H9 (cell line): ENCODE measurements at regions not wholly inside any gene's neighbourhood (a gene's known extent, or its start where the extent isn't known, plus 50 kb on each side); places are given as distances from the start of the nearest gene placed in this dataset.

Experiments
- DNase-seq: peaks from one replicate; pipeline ENCODE4 v3.0.0-alpha.2; 2017
- H2AFZ ChIP-seq: one replicate; pipeline ENCODE4 v1.6.1; 2013; ENCODE audit warnings: mild to moderate bottlenecking, low read length, control low read depth, moderate library complexity
- H2AK5ac ChIP-seq: 2 replicates; pipeline ENCODE4 v1.6.1; 2013; ENCODE audit warnings: low read length, control low read depth, mixed read lengths; ENCODE audit not compliant: insufficient read length
- H2BK120ac ChIP-seq: one replicate; pipeline ENCODE4 v1.6.1; 2013; ENCODE audit warnings: low read depth, mild to moderate bottlenecking, low read length, control low read depth, inconsistent platforms; ENCODE audit not compliant: poor library complexity, severe bottlenecking
- H2BK12ac ChIP-seq: 2 replicates; pipeline ENCODE4 v1.6.1; 2013; ENCODE audit warnings: low read length, control low read depth, mixed read lengths, low read depth; ENCODE audit not compliant: insufficient read length
- H2BK15ac ChIP-seq: 2 replicates; pipeline ENCODE4 v1.6.1; 2013; ENCODE audit warnings: low read depth, low read length, control low read depth
- H2BK20ac ChIP-seq: one replicate; pipeline ENCODE4 v1.6.1; 2013; ENCODE audit warnings: low read depth, mild to moderate bottlenecking, low read length, control low read depth, inconsistent platforms; ENCODE audit not compliant: poor library complexity, severe bottlenecking
- H2BK5ac ChIP-seq: 2 replicates; pipeline ENCODE4 v1.6.1; 2013; ENCODE audit warnings: low read length, control low read depth, mixed read lengths; ENCODE audit not compliant: insufficient read length
- H3K14ac ChIP-seq: 2 replicates; pipeline ENCODE4 v1.6.1; 2013; ENCODE audit warnings: low read length, control low read depth; ENCODE audit not compliant: insufficient read depth
- H3K18ac ChIP-seq: 2 replicates; pipeline ENCODE4 v1.6.1; 2013; ENCODE audit warnings: low read depth, mild to moderate bottlenecking, mixed read lengths, low read length, control low read depth; ENCODE audit not compliant: insufficient read length
- H3K23ac ChIP-seq: 2 replicates; pipeline ENCODE4 v1.6.1; 2013; ENCODE audit warnings: low read length, control low read depth, mixed read lengths, low read depth; ENCODE audit not compliant: insufficient read length
- H3K23me2 ChIP-seq: 2 replicates; pipeline ENCODE4 v1.6.1; 2013; ENCODE audit warnings: low read depth, mild to moderate bottlenecking, mixed read lengths, low read length, control low read depth; ENCODE audit not compliant: insufficient read length, poor library complexity, severe bottlenecking
- H3K27ac ChIP-seq: 2 replicates; pipeline ENCODE4 v1.5.1; 2013; ENCODE audit warnings: low read length, control low read depth, mixed read lengths, low read depth; ENCODE audit not compliant: insufficient read length
- H3K27me3 ChIP-seq: 2 replicates; pipeline ENCODE4 v1.6.1; 2013; ENCODE audit warnings: low read length, control low read depth, inconsistent platforms; ENCODE audit not compliant: insufficient read depth
- H3K4ac ChIP-seq: 2 replicates; pipeline ENCODE4 v1.6.1; 2013; ENCODE audit warnings: low read depth, mild to moderate bottlenecking, control low read depth, inconsistent platforms, low read length, moderate library complexity
- H3K4me1 ChIP-seq: 2 replicates; pipeline ENCODE4 v1.6.1; 2013; ENCODE audit warnings: low read length, control low read depth, inconsistent platforms; ENCODE audit not compliant: insufficient read depth
- H3K4me2 ChIP-seq: 2 replicates; pipeline ENCODE4 v1.6.1; 2013; ENCODE audit warnings: low read length, control low read depth, mixed read lengths; ENCODE audit not compliant: insufficient read length, insufficient read depth
- H3K56ac ChIP-seq: 2 replicates; pipeline ENCODE4 v1.6.1; 2013; ENCODE audit warnings: low read depth, mild to moderate bottlenecking, mixed read lengths, low read length, control low read depth; ENCODE audit not compliant: insufficient read length
- H3K79me1 ChIP-seq: 2 replicates; pipeline ENCODE4 v1.6.1; 2013; ENCODE audit warnings: low read depth, mild to moderate bottlenecking, moderate library complexity, low read length, control low read depth, inconsistent platforms; ENCODE audit not compliant: insufficient read depth, poor library complexity, severe bottlenecking
- H3K79me2 ChIP-seq: 2 replicates; pipeline ENCODE4 v1.6.1; 2013; ENCODE audit warnings: low read length, control low read depth, inconsistent platforms; ENCODE audit not compliant: insufficient read depth
- H3K9ac ChIP-seq: 2 replicates; pipeline ENCODE4 v1.6.1; 2013; ENCODE audit warnings: low read length, control low read depth, mixed read lengths; ENCODE audit not compliant: insufficient read length; ENCODE audit errors: extremely low read depth
- H3K9me3 ChIP-seq: one replicate; pipeline ENCODE4 v1.6.1; 2013; ENCODE audit warnings: low read depth, low read length, inconsistent platforms; ENCODE audit not compliant: control insufficient read depth
- H3T11ph ChIP-seq: one replicate; pipeline ENCODE4 v1.6.1; 2013; ENCODE audit warnings: mild to moderate bottlenecking, low read length, control low read depth, inconsistent platforms
- H4K20me1 ChIP-seq: one replicate; pipeline ENCODE4 v1.6.1; 2013; ENCODE audit not compliant: control insufficient read depth, insufficient read length, insufficient read depth
- H4K5ac ChIP-seq: 2 replicates; pipeline ENCODE4 v1.6.1; 2013; ENCODE audit warnings: low read depth, mild to moderate bottlenecking, mixed read lengths, low read length, control low read depth; ENCODE audit not compliant: insufficient read length
- H4K8ac ChIP-seq: replicated peaks from 2 replicates; pipeline ENCODE4 v1.6.1; 2013; ENCODE audit warnings: low read length, control low read depth, mixed read lengths, low read depth; ENCODE audit not compliant: insufficient read length
- H4K91ac ChIP-seq: 2 replicates; pipeline ENCODE4 v1.6.1; 2013; ENCODE audit warnings: low read depth, mild to moderate bottlenecking, moderate library complexity, mixed read lengths, low read length, control low read depth; ENCODE audit not compliant: insufficient read length
- H3K27ac Mint-ChIP-seq, 3 experiments: 2 replicates in 2 of 3; 3 replicates in 1 of 3; pipeline ENCODE4 v1.8.0; 2020 to 2021; ENCODE audit warnings: mixed read lengths in 3 of 3, mild to moderate bottlenecking in 1 of 3, moderate library complexity in 1 of 3
- H3K27me3 Mint-ChIP-seq: 2 replicates; pipeline ENCODE4 v1.8.0; 2021; ENCODE audit warnings: low read depth, mild to moderate bottlenecking, moderate library complexity, mixed read lengths
- H3K36me3 Mint-ChIP-seq, 3 experiments: 2 replicates in 2 of 3; 3 replicates in 1 of 3; pipeline ENCODE4 v1.8.0; 2020 to 2021; ENCODE audit warnings: low read depth in 3 of 3, mixed read lengths in 3 of 3; ENCODE audit not compliant: insufficient read depth in 1 of 3
- H3K4me1 Mint-ChIP-seq, 2 experiments: 2 replicates each; pipeline ENCODE4 v1.8.0; 2020; ENCODE audit warnings: mixed read lengths in 2 of 2
- H3K4me3 Mint-ChIP-seq, 2 experiments: 2 replicates in 1 of 2; 3 replicates in 1 of 2; pipeline ENCODE4 v1.8.0; 2020 to 2021; ENCODE audit warnings: mild to moderate bottlenecking in 2 of 2, mixed read lengths in 2 of 2, moderate library complexity in 1 of 2
- H3K9me3 Mint-ChIP-seq, 2 experiments: 2 replicates in 1 of 2; 3 replicates in 1 of 2; pipeline ENCODE4 v1.8.0; 2020; ENCODE audit warnings: mild to moderate bottlenecking in 2 of 2, mixed read lengths in 2 of 2, moderate library complexity in 1 of 2
- CTCF ChIP-seq: fragments of 200-600 bp; sonication (generic); conservative IDR thresholded peaks from 3 replicates; pipeline ENCODE4 v1.8.0; 2021; ENCODE audit warnings: antibody characterized with exemption, mild to moderate bottlenecking
- WGBS: extraction: QIAGEN DNeasy Blood & Tissue Kit; methylation state at CpG from one replicate; pipeline ENCODE4 v1.1.7; 2013; ENCODE audit warnings: missing lambda C conversion rate, low lambda C conversion rate, mixed read lengths; ENCODE audit not compliant: insufficient read length; ENCODE audit errors: extremely low coverage; 5-methylcytosine and 5-hydroxymethylcytosine counted together

GRCh38 chr2:215625207-215625606 is 189.3 kb upstream of the FN1 start:
- peaks cover 27 to 28% of the 10 kb centered on the region in 2 experiments for H3K4me1 Mint-ChIP-seq
- no peak for DNase-seq
- no peak overlapping the region for H3K4me2 ChIP-seq

More at GRCh38 chr2:215625207-215625606, 189.3 kb upstream of the FN1 start:
- Histone ChIP-seq H2BK5ac (no peak overlapping the region), H2AFZ (no peak overlapping the region), H3K9ac (no peak overlapping the region), H3K27me3 (no peaks in the 10 kb centered on the region), H3K23me2 (no peaks in the 10 kb centered on the region), H2BK15ac (no peak overlapping the region), H3K14ac (no peak overlapping the region), H3K9me3 (no peaks in the 10 kb centered on the region), H3K4me1 (peaks cover 7% of the 10 kb centered on the region), H4K8ac (no peak overlapping the region), H3K27ac (no peak overlapping the region), H3K4ac (no peak overlapping the region), H2AK5ac (no peak overlapping the region), H4K20me1 (no peaks in the 10 kb centered on the region), H3K79me1 (no peaks in the 10 kb centered on the region), H3K18ac (no peak overlapping the region), H3K23ac (no peak overlapping the region), H2BK12ac (no peak overlapping the region), H3K56ac (no peak overlapping the region), H2BK20ac (no peak overlapping the region), H3T11ph (no peak overlapping the region), H2BK120ac (no peak overlapping the region), H4K91ac (no peak overlapping the region), H3K79me2 (no peaks in the 10 kb centered on the region), H4K5ac (no peak overlapping the region)
- Mint-ChIP-seq H3K4me3 (no peak overlapping the region), H3K27ac (peak overlapping the region in 1 of 3 experiments; percentile 77; a peak in 1 of 7 replicates), H3K27me3 (no peaks in the 10 kb centered on the region), H3K9me3 (peaks cover 0 to 1% of the 10 kb centered on the region in 2 experiments; a peak in 2 of 5 replicates), H3K36me3 (peaks cover 0 to 1% (median 0%) of the 10 kb centered on the region in 3 experiments; a peak in 1 of 7 replicates)
- no peak for TF ChIP-seq CTCF
- no CpG with 5 or more reads among the region's 2 CpGs for WGBS
